GM23248 (cell line): ENCODE measurements at regions not wholly inside any gene's neighbourhood (a gene's known extent, or its start where the extent isn't known, plus 50 kb on each side); places are given as distances from the start of the nearest gene placed in this dataset.

ENCODE experiments used
- DNase-seq: peaks from one replicate; pipeline ENCODE4 v3.0.0-alpha.2; 2015
- H2AFZ ChIP-seq: fragments of 200-600 bp; sonication (generic); 2 replicates; pipeline ENCODE4 v1.6.1; 2016; ENCODE audit warnings: antibody characterized with exemption
- H3F3A ChIP-seq: fragments of 200-600 bp; sonication (generic); 2 replicates; pipeline ENCODE4 v1.6.1; 2016; ENCODE audit warnings: mild to moderate bottlenecking, antibody characterized with exemption, mixed run types; ENCODE audit not compliant: insufficient read depth
- H3K27ac ChIP-seq: fragments of 200-600 bp; sonication (generic); 2 replicates; pipeline ENCODE4 v1.5.1; 2016; ENCODE audit warnings: mild to moderate bottlenecking
- H3K27me3 ChIP-seq: fragments of 200-600 bp; sonication (generic); replicated peaks from 2 replicates; pipeline ENCODE4 v1.6.1; 2016; ENCODE audit warnings: mild to moderate bottlenecking; ENCODE audit not compliant: insufficient read depth
- H3K36me3 ChIP-seq: fragments of 200-600 bp; sonication (generic); 2 replicates; pipeline ENCODE4 v1.6.1; 2016; ENCODE audit warnings: low read depth, mild to moderate bottlenecking
- H3K4me1 ChIP-seq: fragments of 200-600 bp; sonication (generic); 2 replicates; pipeline ENCODE4 v1.6.1; 2016; ENCODE audit warnings: mild to moderate bottlenecking; ENCODE audit not compliant: insufficient read depth
- H3K4me2 ChIP-seq: fragments of 200-600 bp; sonication (generic); one replicate; pipeline ENCODE4 v1.6.1; 2016; ENCODE audit warnings: mild to moderate bottlenecking; ENCODE audit not compliant: unreplicated experiment
- H3K4me3 ChIP-seq: fragments of 200-600 bp; sonication (generic); 2 replicates; pipeline ENCODE4 v1.5.1; 2016; ENCODE audit warnings: mild to moderate bottlenecking
- H3K79me2 ChIP-seq: fragments of 200-600 bp; sonication (generic); 2 replicates; pipeline ENCODE4 v1.6.1; 2016; ENCODE audit warnings: mild to moderate bottlenecking; ENCODE audit not compliant: insufficient read depth
- H3K9ac ChIP-seq: fragments of 200-600 bp; sonication (generic); 2 replicates; pipeline ENCODE4 v1.6.1; 2016; ENCODE audit warnings: mild to moderate bottlenecking
- H3K9me2 ChIP-seq: fragments of 200-600 bp; sonication (generic); 2 replicates; pipeline ENCODE4 v1.6.1; 2016; ENCODE audit warnings: mixed run types, mild to moderate bottlenecking, moderate library complexity; ENCODE audit not compliant: insufficient read depth
- H3K9me3 ChIP-seq: fragments of 200-600 bp; sonication (generic); one replicate; pipeline ENCODE4 v1.6.1; 2017; ENCODE audit warnings: low read depth
- H4K20me1 ChIP-seq: fragments of 200-600 bp; sonication (generic); 2 replicates; pipeline ENCODE4 v1.6.0; 2016; ENCODE audit not compliant: insufficient read depth
- EZH2 ChIP-seq: fragments of 200-600 bp; sonication (generic); IDR thresholded peaks from 2 replicates; pipeline ENCODE4 v1.6.1; 2018; ENCODE audit warnings: antibody characterized with exemption, mild to moderate bottlenecking; ENCODE audit not compliant: insufficient read depth, poor library complexity, severe bottlenecking
- EZH2phosphoT487 ChIP-seq: fragments of 200-600 bp; sonication (generic); IDR thresholded peaks from 2 replicates; pipeline ENCODE4 v1.6.1; 2018; ENCODE audit warnings: antibody characterized with exemption, moderate library complexity, mild to moderate bottlenecking, low read depth; ENCODE audit not compliant: insufficient read depth
- WGBS, 2 experiments: methylation state at CpG; one replicate each; pipeline ENCODE4 v1.1.6; 2015 to 2017; ENCODE audit warnings: low lambda C conversion rate in 2 of 2, low coverage in 1 of 2; ENCODE audit errors: missing lambda C conversion rate in 2 of 2; 5-methylcytosine and 5-hydroxymethylcytosine counted together
- in situ Hi-C: fragments of 300-500 bp; cut with MboI; formaldehyde crosslinking; loops from 2 replicates; pipeline ENCODE4 v1.15.0; 2020

DNA sequence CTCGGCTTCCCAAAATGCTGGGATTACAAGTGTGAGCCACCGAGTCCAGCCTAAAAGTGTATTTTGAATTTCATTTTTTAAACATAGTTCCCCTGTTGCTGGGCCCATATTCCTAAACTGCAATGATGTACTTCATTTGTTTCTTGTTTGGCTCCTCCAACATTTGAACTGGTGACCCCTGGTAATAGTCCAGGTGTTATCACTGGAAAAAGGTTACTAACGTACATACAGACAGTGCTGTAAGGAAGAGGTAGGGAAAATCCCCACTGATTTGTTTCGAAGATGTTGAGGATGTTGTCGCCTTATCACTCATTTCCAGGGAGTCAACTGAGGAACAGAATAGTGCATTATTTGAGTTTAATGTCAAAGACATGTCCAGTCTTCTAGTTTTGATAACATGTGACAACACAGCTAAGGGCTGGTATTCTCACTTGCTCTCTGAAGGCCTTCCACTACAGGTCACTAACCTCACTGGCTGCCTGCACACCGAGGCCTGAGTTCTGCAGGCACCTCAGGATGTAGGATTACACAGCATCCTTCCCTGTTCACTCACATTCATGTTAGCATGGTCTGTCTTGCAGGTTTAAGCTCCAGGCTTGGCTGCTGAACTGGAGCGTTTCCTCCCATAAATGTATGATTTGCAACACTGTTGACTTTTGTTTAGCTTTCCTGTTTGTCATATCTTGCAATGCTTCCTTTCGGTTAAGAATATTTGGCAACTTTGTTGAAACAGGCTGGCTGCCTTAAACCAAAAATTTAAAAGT is 362.8 kb downstream of the INHBA start:
- Histone ChIP-seq H3K79me2 (no peaks in the 10 kb centered on the region), H3K9me3 (no peaks in the 10 kb centered on the region), H2AFZ (no peak overlapping the region), H3K4me2 (no peak overlapping the region), H3K36me3 (no peaks in the 10 kb centered on the region), H3K27me3 (no peaks in the 10 kb centered on the region), H3K4me1 (peaks cover 18% of the 10 kb centered on the region), H3F3A (peaks cover 22% of the 10 kb centered on the region), H3K9ac (no peak overlapping the region), H3K9me2 (no peaks in the 10 kb centered on the region), H3K4me3 (no peak overlapping the region), H3K27ac (no peak overlapping the region), H4K20me1 (no peaks in the 10 kb centered on the region)
- no peak for TF ChIP-seq EZH2
- TF ChIP-seq EZH2phosphoT487 = no peak
- no peak for DNase-seq
- in situ Hi-C loops = no loop called here
- 96 to 98% methylated on average over 8 of the region's 8 CpGs for WGBS, 2 experiments

DNA sequence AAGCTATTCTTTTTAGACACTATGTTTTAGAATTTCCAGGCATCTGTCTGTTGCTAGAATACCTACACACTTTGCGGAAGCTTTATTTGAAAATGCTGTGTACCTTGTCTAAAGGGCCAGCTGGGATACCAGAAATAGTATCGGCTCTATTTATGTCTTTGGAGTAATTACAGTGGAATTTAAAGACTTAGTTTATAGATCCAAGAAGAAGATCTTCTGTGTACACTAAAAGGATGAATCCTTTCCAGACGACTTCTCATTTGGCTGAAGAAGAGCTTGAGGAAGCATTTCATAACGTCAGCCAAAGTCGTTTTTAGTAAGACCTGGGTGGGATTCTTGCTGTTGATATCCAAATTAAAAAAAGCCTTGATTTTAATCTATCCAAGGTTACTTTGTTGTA is 365.9 kb downstream of the INHBA start:
- no peaks in the 10 kb centered on the region for H3K36me3 ChIP-seq
- H3K9ac ChIP-seq = no peak overlapping the region
- TF ChIP-seq EZH2 (no peak), EZH2phosphoT487 (no peak)
- H3K4me2 ChIP-seq = peak overlapping the region; percentile 53
- H3F3A ChIP-seq = peaks cover 45% of the 10 kb centered on the region
- no peaks in the 10 kb centered on the region for H3K27me3 ChIP-seq
- no peaks in the 10 kb centered on the region for H3K79me2 ChIP-seq
- in situ Hi-C loops = no loop called here
- peak overlapping the region; percentile 17; the same call in 1 of the 2 replicates for H3K27ac ChIP-seq
- H2AFZ ChIP-seq = peak overlapping the region; percentile 20
- 29 to 31% methylated on average over 5 of the region's 5 CpGs for WGBS, 2 experiments
- H3K4me3 ChIP-seq = no peak overlapping the region; the same call in 1 of the 2 replicates
- peak; percentile 25 for DNase-seq
- H3K9me3 ChIP-seq = no peaks in the 10 kb centered on the region
- peaks cover 32% of the 10 kb centered on the region for H3K4me1 ChIP-seq
- H3K9me2 ChIP-seq = no peaks in the 10 kb centered on the region
- no peaks in the 10 kb centered on the region for H4K20me1 ChIP-seq

DNA sequence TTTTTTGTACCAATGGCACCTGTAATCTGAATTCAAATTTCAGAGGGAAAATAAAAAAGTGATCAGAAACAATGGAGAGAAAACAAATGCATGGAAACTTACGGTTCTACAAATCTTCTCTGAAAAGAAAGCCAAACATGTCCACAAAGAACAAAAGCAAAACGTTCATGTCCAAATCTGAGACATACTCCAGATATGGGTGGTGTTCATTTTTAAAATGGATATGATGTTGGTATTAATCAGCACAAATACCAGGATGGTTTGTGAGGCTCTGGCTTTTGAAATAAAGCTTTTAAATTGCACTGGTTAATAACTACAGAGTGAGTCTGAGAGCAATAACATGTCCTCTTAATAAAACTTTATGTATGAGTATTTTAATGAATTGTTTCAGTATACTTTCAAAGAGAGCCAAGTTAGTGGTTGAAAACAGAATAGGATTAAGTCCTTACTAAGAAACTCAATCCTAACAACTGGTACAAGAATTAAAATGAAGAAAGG is 366.4 kb downstream of the INHBA start:
- peak overlapping the region; percentile 17; the same call in 1 of the 2 replicates for H3K27ac ChIP-seq
- H3K4me2 ChIP-seq = peak overlapping the region; percentile 53
- no peaks in the 10 kb centered on the region for H4K20me1 ChIP-seq
- H3K9me2 ChIP-seq = no peaks in the 10 kb centered on the region
- in situ Hi-C loops = no loop called here
- H3K9me3 ChIP-seq = no peaks in the 10 kb centered on the region
- 34 to 40% methylated on average over 2 of the region's 2 CpGs for WGBS, 2 experiments
- DNase-seq = peak; percentile 37
- no peaks in the 10 kb centered on the region for H3K79me2 ChIP-seq
- H3K27me3 ChIP-seq = no peaks in the 10 kb centered on the region
- peaks cover 47% of the 10 kb centered on the region for H3F3A ChIP-seq
- H2AFZ ChIP-seq = peak overlapping the region; percentile 20
- H3K9ac ChIP-seq = no peak overlapping the region
- no peak overlapping the region; the same call in 1 of the 2 replicates for H3K4me3 ChIP-seq
- TF ChIP-seq EZH2 = no peak
- no peak for TF ChIP-seq EZH2phosphoT487
- H3K36me3 ChIP-seq = no peaks in the 10 kb centered on the region
- peaks cover 32% of the 10 kb centered on the region for H3K4me1 ChIP-seq

DNA sequence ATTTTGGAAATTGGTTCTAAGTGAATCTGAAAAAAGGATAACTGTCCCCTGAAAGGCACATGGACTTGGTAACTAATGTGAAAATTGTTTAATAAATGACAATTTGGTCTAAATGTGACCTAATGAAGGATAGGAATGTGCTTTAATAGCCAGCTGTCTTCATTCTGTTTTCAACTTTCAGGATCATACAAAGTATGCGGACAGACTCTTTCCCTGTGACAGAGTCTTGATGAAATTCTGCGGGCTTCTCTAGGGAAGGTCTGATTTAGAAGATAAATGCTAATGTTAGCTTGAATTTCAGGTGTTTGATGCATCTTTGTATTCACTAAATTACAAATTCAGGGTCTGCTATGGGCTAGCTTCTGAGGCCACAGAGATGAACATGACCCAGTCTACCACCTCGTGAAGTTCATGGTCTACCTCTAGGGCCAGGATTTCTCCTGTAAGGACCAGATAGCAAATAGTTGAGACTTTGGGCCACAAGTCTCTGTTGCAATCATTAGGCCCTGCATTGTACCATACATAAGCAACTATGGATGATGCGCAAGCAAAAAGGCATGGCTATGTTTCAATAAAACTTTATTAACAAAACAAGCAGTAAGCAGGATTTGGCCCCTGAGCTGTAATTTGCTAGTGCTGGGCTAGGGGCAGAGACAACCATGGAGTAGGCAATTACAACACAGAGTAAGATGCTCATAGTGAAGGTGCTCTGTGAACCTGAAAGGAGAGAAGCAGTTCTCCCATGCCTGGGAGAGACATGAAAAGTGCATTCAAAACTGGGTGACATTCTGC is 368.6 kb downstream of the INHBA start:
- in situ Hi-C loops = no loop called here
- no peaks in the 10 kb centered on the region for H3K9me2 ChIP-seq
- no peak overlapping the region for H3K4me2 ChIP-seq
- no peaks in the 10 kb centered on the region for H3K9me3 ChIP-seq
- no peak for TF ChIP-seq EZH2phosphoT487
- WGBS, 2 experiments = 98% methylated on average over 4 of the region's 4 CpGs
- DNase-seq = no peak
- no peaks in the 10 kb centered on the region for H4K20me1 ChIP-seq
- no peak overlapping the region for H3K27ac ChIP-seq
- no peaks in the 10 kb centered on the region for H3K36me3 ChIP-seq
- H2AFZ ChIP-seq = no peak overlapping the region
- H3K4me3 ChIP-seq = no peak overlapping the region
- H3F3A ChIP-seq = peaks cover 47% of the 10 kb centered on the region
- no peak overlapping the region for H3K9ac ChIP-seq
- no peaks in the 10 kb centered on the region for H3K79me2 ChIP-seq
- H3K27me3 ChIP-seq = no peaks in the 10 kb centered on the region
- peaks cover 32% of the 10 kb centered on the region for H3K4me1 ChIP-seq
